NCI-H69 (cell line): ENCODE measurements at regions not wholly inside any gene's neighbourhood (a gene's known extent, or its start where the extent isn't known, plus 50 kb on each side); places are given as distances from the start of the nearest gene placed in this dataset.

ENCODE experiments used
- DNase-seq: peaks from one replicate; lab custom pipeline; 2025; lab: John Stamatoyannopoulos, UW

- DNase-seq: no peak
These were observed 78.4 kb upstream of the CTTNBP2NL start for GRCh38 chr1:112317611-112318062.

GRCh38 chr1:112318263-112318662, 77.8 kb upstream of the CTTNBP2NL start:
- no peak for DNase-seq

GRCh38 chr1:112318698-112319370, 77.2 kb upstream of the CTTNBP2NL start:
- no peak for DNase-seq

GRCh38 chr1:112319371-112320040, 76.5 kb upstream of the CTTNBP2NL start:
- no peak for DNase-seq

GRCh38 chr1:112320058-112320457, 76.0 kb upstream of the CTTNBP2NL start:
- DNase-seq: no peak

- DNase-seq: no peak
These were observed 74.0 kb upstream of the CTTNBP2NL start for GRCh38 chr1:112322018-112322417.

- DNase-seq: no peak
These were observed 72.9 kb upstream of the CTTNBP2NL start for GRCh38 chr1:112322983-112323678.

GRCh38 chr1:112325504-112325903, 70.5 kb upstream of the CTTNBP2NL start:
- DNase-seq: peak; percentile 84

GRCh38 chr1:112328600-112328999, 67.4 kb upstream of the CTTNBP2NL start:
- no peak for DNase-seq

- DNase-seq: no peak
These were observed 63.6 kb upstream of the CTTNBP2NL start for GRCh38 chr1:112332176-112333150.

- no peak for DNase-seq
These were observed 60.7 kb upstream of the CTTNBP2NL start for GRCh38 chr1:112335351-112335750.

- peak; percentile 51 for DNase-seq
These were observed 58.9 kb upstream of the CTTNBP2NL start for GRCh38 chr1:112337028-112337531.

- DNase-seq: no peak
These were observed 54.0 kb upstream of the CTTNBP2NL start for GRCh38 chr1:112341986-112342385.

GRCh38 chr1:112342558-112342957, 53.5 kb upstream of the CTTNBP2NL start:
- peak; percentile 21 for DNase-seq

GRCh38 chr1:112344754-112345423, 51.1 kb upstream of the CTTNBP2NL start:
- DNase-seq: no peak
